Breast epithelium (tissue), 3 donors: ENCODE measurements at regions not wholly inside any gene's neighbourhood (a gene's known extent, or its start where the extent isn't known, plus 50 kb on each side); places are given as distances from the start of the nearest gene placed in this dataset.

Experiments used
- POLR2A ChIP-seq: fragments of 450-650 bp; IDR thresholded peaks from one replicate; pipeline ENCODE4 v1.6.1; 2016; ENCODE audit warnings: antibody characterized with exemption, mild to moderate bottlenecking, moderate library complexity
- POLR2AphosphoS5 ChIP-seq, 3 donors: sonication (generic); formaldehyde crosslinking; IDR thresholded peaks; one replicate each; pipeline ENCODE4 v1.6.1; 2017; ENCODE audit warnings: antibody characterized with exemption in 3 of 3

GRCh38 chr12:68479896-68480291 is 130.8 kb upstream of the RAP1B start:
- no peak for TF ChIP-seq POLR2A
- TF ChIP-seq POLR2AphosphoS5 (IDR thresholded peaks at IDR 0.05) = no peak
